Ovary (tissue), 7 donors: ENCODE measurements at regions not wholly inside any gene's neighbourhood (a gene's known extent, or its start where the extent isn't known, plus 50 kb on each side); places are given as distances from the start of the nearest gene placed in this dataset.
"Not testable (repeated sequence)": the region's sequence is repeated elsewhere in the genome, so short reads cannot be mapped to it uniquely, and the experiment has no call there.

ENCODE experiments used
- DNase-seq, 5 donors: peaks; one replicate each; pipeline ENCODE4 v3.0.0-alpha.2; 2019 to 2020
- H3K27ac ChIP-seq, 2 donors: fragments of 200-600 bp; one replicate each; pipeline versions ENCODE4 v1.5.1 to v1.8.0; 2019 to 2022
- H3K27me3 ChIP-seq: fragments of 200-600 bp; one replicate; pipeline ENCODE4 v1.8.0; 2022
- H3K36me3 ChIP-seq: fragments of 200-600 bp; sonication (generic); one replicate; pipeline ENCODE4 v1.5.1; 2019
- H3K4me1 ChIP-seq: one replicate; pipeline ENCODE4 v1.8.1; 2013; ENCODE audit warnings: mild to moderate bottlenecking, moderate library complexity; ENCODE audit not compliant: insufficient read depth
- H3K4me3 ChIP-seq: fragments of 200-600 bp; sonication (generic); one replicate; pipeline ENCODE4 v1.5.1; 2017
- H3K9me3 ChIP-seq, 2 donors: fragments of 200-600 bp in 1 of 2; sonication (generic) in 1 of 2; one replicate each; pipeline versions ENCODE4 v1.5.1 to v1.8.1; 2013 to 2019; ENCODE audit warnings: mild to moderate bottlenecking in 1 of 2, moderate library complexity in 1 of 2
- WGBS, 3 donors: extraction: QIAGEN DNeasy Blood & Tissue Kit in 1 of 3; methylation state at CpG; one replicate each; pipeline versions ENCODE4 v1.1.5 to v1.1.7; 2013 to 2017; 5-methylcytosine and 5-hydroxymethylcytosine counted together
- intact Hi-C, 4 donors: fragments of 100-400 bp; cut with DNase I; formaldehyde crosslinking; loops; one replicate each; pipeline versions ENCODE4 v1.11.0 to v1.15.1; 2022 to 2023
- donor health status: DM: no; HTN: no; CAD: no; lungs with moderate emphysema.
- donor health status: DM: no; HTN: no; CAD: no.
- donor health status: Bipolar disorder and iron deficiency.
- donor health status: DM: no; HTN: no; CAD: no.
- donor health status: DM: yes; HTN: yes; CAD: no.

- H3K9me3 ChIP-seq, H3K27me3 ChIP-seq, DNase-seq, H3K4me1 ChIP-seq, H3K36me3 ChIP-seq, H3K27ac ChIP-seq, intact Hi-C loops, H3K4me3 ChIP-seq: not testable (repeated sequence)
- WGBS, 3 donors, result 78 to 90% (median 88%) methylated on average over 1 of the region's 1 CpG
Observed at GRCh38 chr20:30297878-30298595, 959.4 kb upstream of the DEFB115 start.

DNA sequence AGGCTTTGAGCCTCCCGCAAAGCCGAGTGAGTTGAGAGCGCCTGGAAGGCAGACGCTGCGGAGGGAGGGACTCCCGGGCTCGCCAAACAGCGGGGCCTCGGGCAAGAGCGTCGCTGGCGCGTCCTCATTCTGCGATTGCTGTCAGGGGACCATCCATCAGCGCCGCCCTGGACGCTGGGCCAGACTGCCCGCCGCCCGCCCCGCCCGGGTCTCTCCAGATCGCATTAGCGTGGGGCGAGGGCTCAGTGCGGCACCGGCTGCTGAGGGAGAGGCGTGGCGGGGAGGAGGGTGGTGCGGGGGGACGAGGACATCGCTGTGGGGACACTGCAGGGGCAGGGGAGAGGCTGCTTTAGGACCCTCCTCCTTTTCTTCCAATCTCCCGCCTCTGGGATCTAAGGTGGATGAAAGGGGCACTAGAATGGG lies 957.2 kb upstream of the DEFB115 start:
- H3K36me3 ChIP-seq, H3K27me3 ChIP-seq, H3K4me3 ChIP-seq, H3K4me1 ChIP-seq, DNase-seq, H3K27ac ChIP-seq, intact Hi-C loops, H3K9me3 ChIP-seq: not testable (repeated sequence)
- 17 to 42% (median 22%) methylated on average over 26 to 33 of the region's 33 CpGs for WGBS, 3 donors

- H3K36me3 ChIP-seq, H3K4me3 ChIP-seq, H3K9me3 ChIP-seq, intact Hi-C loops, DNase-seq, H3K4me1 ChIP-seq, H3K27ac ChIP-seq, H3K27me3 ChIP-seq: not testable (repeated sequence)
Observed at GRCh38 chr20:30302786-30303185, 954.7 kb upstream of the DEFB115 start.

GRCh38 chr20:30309938-30310337 lies 947.5 kb upstream of the DEFB115 start:
- H3K4me3 ChIP-seq, intact Hi-C loops, H3K27ac ChIP-seq, H3K27me3 ChIP-seq, H3K4me1 ChIP-seq, H3K9me3 ChIP-seq, DNase-seq, H3K36me3 ChIP-seq: not testable (repeated sequence)
- 10 to 37% (median 29%) methylated on average over 1 of the region's 1 CpG for WGBS, 3 donors

DNA sequence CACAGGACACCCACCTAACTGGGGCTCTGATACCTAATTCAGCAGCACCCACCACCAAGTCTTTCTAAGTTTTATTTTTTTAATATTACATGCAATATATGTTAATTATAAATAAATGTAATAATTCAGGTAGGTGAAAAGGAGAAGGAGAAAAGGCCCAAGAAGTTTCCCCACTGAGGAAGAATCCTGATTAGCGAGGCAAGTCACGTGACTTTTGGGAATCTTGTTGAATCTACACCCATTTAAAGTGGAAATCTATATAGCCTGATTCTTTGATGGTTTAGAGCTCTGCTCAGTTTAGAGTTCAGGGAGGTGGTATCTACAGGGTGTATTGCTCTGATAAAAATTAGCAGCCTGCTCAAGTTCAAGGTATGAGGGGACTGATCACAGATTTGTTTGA lies 947.1 kb upstream of the DEFB115 start:
- H3K9me3 ChIP-seq, intact Hi-C loops, H3K36me3 ChIP-seq, H3K27ac ChIP-seq, H3K4me3 ChIP-seq, H3K27me3 ChIP-seq, H3K4me1 ChIP-seq, DNase-seq: not testable (repeated sequence)
- WGBS, 3 donors, result 75 to 87% (median 82%) methylated on average over 2 of the region's 2 CpGs

- H3K4me1 ChIP-seq, H3K9me3 ChIP-seq, H3K27ac ChIP-seq, H3K36me3 ChIP-seq, H3K4me3 ChIP-seq, H3K27me3 ChIP-seq, intact Hi-C loops, DNase-seq: not testable (repeated sequence)
- 79 to 83% (median 83%) methylated on average over 4 of the region's 4 CpGs for WGBS, 3 donors
Observed at GRCh38 chr20:30312220-30312619, 945.2 kb upstream of the DEFB115 start.

- intact Hi-C loops, H3K27me3 ChIP-seq, H3K4me3 ChIP-seq, H3K4me1 ChIP-seq, H3K9me3 ChIP-seq, H3K36me3 ChIP-seq, H3K27ac ChIP-seq, DNase-seq: not testable (repeated sequence)
- 40 to 51% (median 50%) methylated on average over 1 of the region's 1 CpG for WGBS, 3 donors
Observed at GRCh38 chr20:30313660-30314059, 943.8 kb upstream of the DEFB115 start.

DNA sequence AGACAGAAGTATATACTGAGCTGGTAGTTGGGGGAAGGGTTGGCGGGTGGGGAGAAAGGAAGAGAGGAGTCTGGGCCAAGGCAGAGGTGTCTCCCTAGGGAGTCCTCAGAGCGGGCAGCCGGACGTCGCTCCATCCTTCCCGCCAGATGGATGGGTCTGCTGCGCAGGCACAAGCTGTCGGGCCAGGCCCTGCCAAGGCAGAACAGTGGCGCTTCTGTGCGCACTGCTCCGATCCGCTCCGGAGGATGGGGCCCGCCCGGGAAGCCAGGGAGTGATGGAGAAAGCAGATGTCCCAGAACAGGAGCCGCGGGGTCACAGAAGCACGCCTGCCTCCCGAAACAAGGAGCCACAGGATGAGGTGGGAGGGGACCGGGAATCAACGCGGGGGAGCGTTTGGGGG lies 941.4 kb upstream of the DEFB115 start:
- H3K27me3 ChIP-seq, intact Hi-C loops, H3K4me1 ChIP-seq, H3K4me3 ChIP-seq, H3K9me3 ChIP-seq, DNase-seq, H3K36me3 ChIP-seq, H3K27ac ChIP-seq: not testable (repeated sequence)
- 17 to 43% (median 27%) methylated on average over 23 of the region's 23 CpGs for WGBS, 3 donors

GRCh38 chr20:30316532-30317299 lies 940.7 kb upstream of the DEFB115 start:
- intact Hi-C loops, H3K4me3 ChIP-seq, H3K27me3 ChIP-seq, DNase-seq, H3K36me3 ChIP-seq, H3K4me1 ChIP-seq, H3K9me3 ChIP-seq, H3K27ac ChIP-seq: not testable (repeated sequence)
- whole genome bisulfite sequencing, 3 donors, result 26 to 58% (median 36%) methylated on average over 47 of the region's 47 CpGs

DNA sequence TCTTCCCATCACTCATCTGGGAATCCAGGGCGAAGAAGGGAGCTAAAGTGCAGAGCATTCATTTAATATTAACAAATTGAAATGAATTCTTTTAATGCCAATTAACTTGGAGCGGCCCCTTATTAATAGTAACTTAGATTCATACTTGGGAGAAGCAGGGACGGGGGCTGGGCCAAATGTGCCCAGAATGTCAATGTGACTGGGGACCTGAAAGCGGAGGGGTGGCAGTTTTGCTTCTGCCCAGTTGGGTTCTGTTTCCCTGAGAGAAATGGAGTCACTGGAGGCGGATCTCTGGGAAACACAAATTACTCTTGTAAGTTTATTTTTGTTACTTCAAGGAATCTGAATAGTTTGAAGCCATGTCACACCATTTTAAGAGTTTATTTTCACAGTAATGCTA lies 923.7 kb upstream of the DEFB115 start:
- not testable (repeated sequence) for H3K27ac ChIP-seq, H3K4me3 ChIP-seq

GRCh38 chr20:30337556-30337955 lies 919.9 kb upstream of the DEFB115 start:
- H3K36me3 ChIP-seq, DNase-seq, H3K4me3 ChIP-seq, intact Hi-C loops, H3K4me1 ChIP-seq, H3K9me3 ChIP-seq, H3K27ac ChIP-seq, H3K27me3 ChIP-seq: not testable (repeated sequence)
- WGBS, 3 donors, result 60 to 72% (median 69%) methylated on average over 4 of the region's 4 CpGs

More for the DNA sequence above, 923.7 kb upstream of the DEFB115 start:
- H3K9me3 ChIP-seq, DNase-seq, intact Hi-C loops, H3K36me3 ChIP-seq, H3K4me1 ChIP-seq, H3K27me3 ChIP-seq: not testable (repeated sequence)
- WGBS, 3 donors, result 54 to 70% (median 57%) methylated on average over 5 of the region's 5 CpGs

DNA sequence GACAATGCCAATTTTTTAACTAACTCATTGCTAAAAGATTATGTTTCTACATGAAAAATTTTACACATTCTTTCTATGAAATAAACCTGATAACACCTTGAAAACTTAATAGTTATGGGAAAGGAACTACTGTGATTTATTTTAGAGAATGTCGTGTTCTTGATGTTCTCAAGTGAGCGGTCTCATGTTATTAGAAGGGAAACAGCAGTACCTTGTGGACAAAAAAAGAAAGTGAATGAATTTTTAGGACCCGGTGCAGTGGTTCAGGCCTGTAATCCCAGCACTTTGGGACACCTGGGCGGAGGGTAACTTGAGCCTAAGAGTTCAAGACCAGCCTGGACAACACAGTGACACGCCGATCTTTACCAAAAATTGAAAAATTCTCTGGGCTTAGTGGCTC lies 908.5 kb upstream of the DEFB115 start:
- intact Hi-C loops, H3K27ac ChIP-seq, H3K27me3 ChIP-seq, H3K4me3 ChIP-seq, H3K36me3 ChIP-seq, H3K4me1 ChIP-seq, DNase-seq, H3K9me3 ChIP-seq: not testable (repeated sequence)
- 52 to 63% (median 60%) methylated on average over 6 of the region's 6 CpGs for WGBS, 3 donors
